ENCODE measurements at regions not wholly inside any gene's neighbourhood (a gene's known extent, or its start where the extent isn't known, plus 50 kb on each side); places are given as distances from the start of the nearest gene placed in this dataset.
"Not testable (repeated sequence)": the region's sequence is repeated elsewhere in the genome, so short reads cannot be mapped to it uniquely, and the experiment has no call there.

DNA sequence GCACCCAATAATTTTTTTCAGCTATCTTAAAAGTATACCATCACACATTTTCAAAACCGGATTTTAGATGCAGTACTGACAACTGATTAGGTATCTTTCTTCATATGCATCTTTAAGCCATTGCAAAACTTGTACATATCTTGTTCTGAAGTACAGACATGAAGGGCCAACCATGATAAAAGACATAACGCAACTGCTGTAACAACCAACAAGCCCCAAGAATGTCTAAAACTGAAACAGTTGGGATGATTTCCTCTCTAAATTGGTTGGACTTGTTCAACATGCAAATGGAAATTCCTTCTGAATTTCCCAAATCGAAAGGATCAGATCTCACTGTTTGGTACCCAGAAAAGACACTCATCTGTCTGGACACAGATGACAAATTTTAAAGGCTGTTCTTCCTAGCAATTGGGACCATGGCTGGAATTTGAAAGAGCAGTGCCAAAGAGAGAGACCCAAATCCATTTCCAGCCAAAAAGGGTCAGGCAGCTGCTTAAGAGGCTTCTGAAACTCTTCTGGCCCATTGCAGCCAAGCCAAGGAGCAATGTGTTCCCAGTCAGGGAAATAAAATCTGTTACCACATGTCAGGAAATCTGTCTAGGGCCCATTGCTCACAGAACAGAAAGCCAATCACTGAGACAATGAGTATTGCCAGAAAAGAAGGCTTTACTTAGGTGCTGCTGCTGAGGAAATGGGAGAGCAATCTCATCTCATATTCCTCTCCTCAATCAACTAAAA lies 1122.4 kb upstream of the USP15 start:
- DNase-seq = no peak

DNA sequence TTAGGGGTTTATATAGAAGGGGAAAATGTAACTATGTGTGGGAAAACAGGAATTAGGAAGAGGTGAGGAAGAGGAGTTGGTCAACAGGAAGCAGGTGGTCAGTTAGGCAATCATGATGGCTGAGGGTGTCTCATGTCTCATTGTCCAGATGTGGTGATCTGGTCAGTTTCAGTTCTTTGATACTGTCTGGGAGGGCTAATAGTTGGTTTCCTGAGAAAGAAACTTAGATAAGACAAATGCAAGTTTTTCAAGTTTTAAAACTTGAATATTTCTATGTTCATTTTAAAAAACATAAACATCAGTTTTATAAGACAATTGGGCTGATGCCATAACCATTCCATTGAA lies 1121.8 kb upstream of the USP15 start:
- DNase-seq = no peak

GRCh38 chr12:61161961-61162360 lies 1098.2 kb upstream of the USP15 start:
- no peak for DNase-seq

DNA sequence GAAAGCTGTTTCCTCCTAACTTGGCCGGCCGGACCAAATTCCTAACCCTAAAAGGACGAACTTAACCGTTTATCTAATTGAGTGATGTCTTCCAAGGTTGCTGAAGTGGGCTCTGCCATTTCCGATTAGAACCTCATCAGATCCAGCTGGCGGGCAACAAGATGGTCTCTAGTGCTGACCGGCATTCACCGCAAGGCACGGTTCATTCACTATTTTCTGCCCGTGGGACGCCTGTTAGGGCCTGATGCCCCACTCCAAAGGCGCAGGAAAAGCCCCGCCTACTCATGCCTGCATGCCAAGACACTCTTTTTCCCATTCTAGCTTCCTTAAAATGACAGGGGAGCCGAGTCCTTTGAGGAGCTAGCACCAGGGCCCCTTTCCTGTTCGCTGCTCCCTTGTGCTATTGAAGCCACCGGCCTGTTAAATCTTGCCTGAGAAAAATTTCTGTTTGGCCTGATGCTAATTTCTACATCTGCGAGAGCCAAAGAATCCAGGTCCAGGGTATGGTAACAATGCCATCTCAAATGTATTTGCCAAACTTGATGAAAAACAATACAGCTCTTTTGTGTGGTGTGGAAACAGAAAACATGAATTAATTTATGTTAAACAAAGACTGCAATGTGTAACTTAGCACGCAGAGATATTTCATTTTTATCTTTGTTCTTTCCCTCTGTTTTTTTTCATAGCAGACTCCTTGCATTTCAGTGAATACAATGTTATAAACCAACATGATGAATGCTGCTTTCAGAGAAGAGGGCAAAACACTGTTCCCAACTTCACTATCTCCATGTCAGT lies 1071.2 kb upstream of the USP15 start:
- DNase-seq = no peak

DNA sequence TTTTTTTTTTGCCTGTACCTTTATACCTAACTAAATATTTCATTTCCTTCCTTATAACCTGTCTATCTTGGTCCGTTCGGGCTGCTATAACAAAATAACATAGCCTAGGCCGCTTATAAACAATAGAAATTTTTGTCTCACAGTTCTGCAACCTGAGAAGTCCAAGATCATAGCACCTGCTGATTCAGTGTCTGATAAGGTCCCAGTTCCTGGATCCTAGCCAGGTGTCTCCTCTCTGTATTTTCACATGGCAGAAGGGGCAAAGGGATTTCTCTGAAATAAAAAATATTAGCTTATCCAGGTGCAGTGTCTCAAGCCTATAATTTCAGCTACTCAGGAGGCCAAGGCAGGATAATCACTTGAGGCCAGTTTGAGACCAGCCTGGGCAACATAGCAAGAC lies 1046.6 kb upstream of the USP15 start:
- no peak for DNase-seq

GRCh38 chr12:61220337-61220736 lies 1039.9 kb upstream of the USP15 start:
- no peak for DNase-seq

GRCh38 chr12:61232040-61232439 lies 1028.2 kb upstream of the USP15 start:
- no peak for DNase-seq

- no peak for DNase-seq
Observed at GRCh38 chr12:61250303-61250702, 1009.9 kb upstream of the USP15 start.

- DNase-seq = no peak
Observed at GRCh38 chr12:61251076-61251475, 1009.1 kb upstream of the USP15 start.

DNA sequence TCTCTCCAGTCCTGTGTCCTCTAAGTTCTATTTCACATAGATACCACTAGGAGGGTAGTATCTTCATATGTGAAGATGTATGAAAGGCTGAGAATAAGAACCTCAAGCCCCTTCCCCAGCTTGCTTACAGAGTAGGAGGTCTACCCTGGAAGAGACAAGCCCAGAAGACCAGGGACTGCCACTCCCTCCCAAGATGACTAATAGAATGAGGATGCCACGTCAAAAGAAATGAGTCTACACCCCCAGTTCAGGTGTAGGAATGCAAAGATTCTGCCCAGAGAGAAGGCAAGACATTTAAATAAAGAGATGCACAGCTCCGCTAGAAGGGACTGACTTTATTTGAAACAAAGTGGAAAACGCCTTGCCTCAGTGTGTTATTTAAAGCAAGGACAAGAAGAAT lies 1006.0 kb upstream of the USP15 start:
- no peak for DNase-seq

DNA sequence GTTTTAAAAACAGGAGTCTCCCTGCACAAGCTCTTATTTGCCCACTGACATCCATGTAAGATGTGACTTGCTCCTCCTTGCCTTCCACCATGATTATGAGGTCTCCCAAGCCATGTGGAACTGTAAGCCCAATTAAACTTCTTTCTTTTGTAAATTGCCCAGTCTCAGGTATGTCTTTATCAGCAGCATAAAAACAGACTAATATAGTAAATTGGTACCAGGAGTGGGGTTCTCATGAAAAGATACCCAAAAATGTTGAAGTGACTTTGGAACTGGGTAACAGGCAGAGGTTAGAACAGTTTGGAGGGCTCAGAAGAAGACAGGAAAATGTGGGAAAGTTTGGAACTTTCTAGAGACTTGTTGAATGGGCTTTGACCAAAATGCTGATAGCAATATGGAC lies 995.9 kb upstream of the USP15 start:
- DNase-seq = not testable (repeated sequence)

DNA sequence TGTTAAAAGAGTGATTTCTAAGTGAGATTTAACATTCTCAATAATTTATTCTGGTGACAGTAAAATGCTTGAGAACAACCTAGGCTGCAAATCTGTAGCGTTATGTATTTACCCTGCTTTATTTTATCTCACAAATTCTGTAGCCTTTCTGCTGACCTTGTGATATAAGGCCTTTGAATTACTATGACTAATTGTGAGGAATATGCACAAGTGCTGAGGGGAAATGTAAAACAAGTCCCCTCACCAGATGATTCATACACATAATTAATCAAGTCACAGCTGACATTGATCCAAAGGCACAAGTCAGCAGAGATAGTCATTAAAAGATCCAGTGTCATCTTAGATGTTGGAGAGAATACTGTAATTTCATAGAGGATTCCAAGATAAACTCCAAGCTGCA lies 992.7 kb upstream of the USP15 start:
- DNase-seq = no peak

- no peak for DNase-seq
Observed at GRCh38 chr12:61272441-61272840, 987.8 kb upstream of the USP15 start.

DNA sequence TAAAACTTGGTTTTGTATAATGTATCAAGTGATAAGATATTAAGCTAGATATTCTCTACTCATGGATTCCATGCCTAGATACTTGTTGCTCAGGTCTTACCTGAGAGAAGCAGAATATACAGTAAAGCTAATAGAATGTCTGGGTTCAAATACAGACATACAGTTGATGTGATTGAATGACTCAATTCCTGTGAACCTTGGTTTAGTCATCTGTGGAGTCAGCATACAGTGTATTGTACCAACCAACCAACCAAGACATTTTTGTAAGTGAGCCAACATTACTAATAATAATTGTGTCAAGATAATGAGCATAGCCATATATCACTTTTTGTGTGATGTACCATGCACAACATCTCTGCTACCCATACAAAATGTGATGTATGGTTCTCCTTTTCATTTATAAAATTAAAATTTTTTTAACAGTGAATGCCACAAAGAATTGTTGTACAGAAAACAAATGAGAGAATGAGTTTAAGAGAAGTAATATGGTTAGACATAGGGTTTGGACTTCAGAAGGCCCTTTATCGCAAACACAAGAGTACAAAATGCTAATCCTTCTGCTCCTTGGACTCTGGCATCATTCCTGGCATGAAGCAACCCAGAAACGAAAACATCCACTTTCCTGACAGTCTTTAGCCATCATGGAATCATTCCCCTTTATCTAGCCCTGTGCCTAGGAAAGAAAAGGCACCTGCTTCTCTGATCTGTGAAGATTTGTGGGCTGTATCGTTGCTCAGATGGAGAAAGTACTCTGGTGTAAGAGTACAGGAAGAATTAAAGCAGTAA lies 977.2 kb upstream of the USP15 start:
- no peak for DNase-seq

- no peak for DNase-seq
Observed at GRCh38 chr12:61290473-61290872, 969.7 kb upstream of the USP15 start.

DNA sequence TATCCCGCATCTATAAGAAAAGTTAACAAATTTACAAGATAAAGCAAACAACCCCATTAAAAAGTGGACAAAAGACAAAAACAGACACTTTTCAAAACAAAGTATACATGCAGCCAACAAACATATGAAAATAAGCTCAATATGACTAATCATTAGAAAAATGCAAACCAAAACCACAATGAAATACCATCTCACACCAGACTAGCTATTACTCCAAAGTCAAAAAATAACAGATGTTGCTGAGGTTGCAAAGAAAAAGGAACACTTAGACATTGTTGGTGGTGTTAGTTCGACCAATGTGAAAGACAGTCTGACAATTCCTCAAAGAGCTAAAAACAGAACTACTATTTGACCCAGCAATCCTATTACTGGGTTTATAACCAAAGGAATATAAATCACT lies 968.6 kb upstream of the USP15 start:
- no peak for DNase-seq

DNA sequence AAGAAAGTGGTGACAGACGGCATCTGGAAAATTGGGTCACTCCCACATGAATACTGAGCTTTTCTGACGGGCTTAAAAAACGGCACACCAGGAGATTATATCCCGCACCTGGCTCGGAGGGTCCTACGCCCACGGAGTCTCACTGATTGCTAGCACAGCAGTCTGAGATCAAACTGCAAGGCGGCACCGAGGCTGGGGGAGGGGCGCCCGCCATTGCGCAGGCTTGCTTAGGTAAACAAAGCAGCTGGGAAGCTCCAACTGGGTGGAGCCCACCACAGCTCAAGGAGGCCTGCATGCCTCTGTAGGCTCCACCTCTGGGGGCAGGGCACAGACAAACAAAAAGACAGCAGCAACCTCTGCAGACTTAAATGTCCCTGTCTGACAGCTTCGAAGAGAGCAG lies 966.2 kb upstream of the USP15 start:
- not testable (repeated sequence) for DNase-seq

DNA sequence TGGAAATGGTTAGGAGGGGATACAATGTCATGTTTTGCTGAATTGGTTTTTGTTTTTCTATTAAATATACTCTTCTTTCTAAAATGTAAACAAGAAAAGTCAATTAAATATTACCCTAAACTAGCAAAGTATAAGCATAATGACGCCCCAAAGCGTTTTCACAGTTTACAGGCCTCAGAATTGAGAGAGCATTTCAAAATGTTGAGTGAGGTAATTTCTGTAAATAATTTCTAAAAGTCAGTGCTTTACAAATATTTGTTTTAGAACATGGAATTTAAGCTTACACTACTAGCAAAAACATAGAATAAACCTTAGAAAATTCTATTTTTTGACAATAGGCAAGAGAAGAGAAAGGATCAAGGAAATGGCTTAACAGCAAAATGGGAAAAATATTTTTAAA lies 958.4 kb upstream of the USP15 start:
- no peak for DNase-seq

GRCh38 chr12:61302282-61302681 lies 957.9 kb upstream of the USP15 start:
- DNase-seq = no peak

GRCh38 chr12:61308220-61308619 lies 952.0 kb upstream of the USP15 start:
- DNase-seq = no peak

- DNase-seq = no peak
Observed at GRCh38 chr12:61311413-61311812, 948.8 kb upstream of the USP15 start.

- DNase-seq = no peak
Observed at GRCh38 chr12:61348871-61349270, 911.3 kb upstream of the USP15 start.

DNA sequence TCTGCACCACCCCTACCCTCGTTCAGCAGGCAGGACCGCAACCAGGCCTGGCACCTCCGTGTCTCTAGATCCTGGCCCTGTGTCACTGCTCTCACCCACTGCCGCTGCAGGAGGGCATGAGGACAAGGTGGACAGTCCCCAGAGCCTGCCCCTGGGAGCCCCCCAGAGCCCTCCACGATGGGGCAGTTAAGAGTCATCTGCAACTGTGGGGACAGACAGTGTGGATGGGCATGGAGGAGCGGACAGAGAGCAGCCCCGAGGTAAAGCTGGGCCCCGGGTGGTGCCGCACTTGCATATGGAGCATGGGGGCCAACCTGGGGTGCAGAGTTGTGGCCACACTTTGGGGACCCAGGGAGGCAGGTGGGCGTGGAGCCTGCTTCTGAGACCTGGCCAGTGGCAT lies 905.1 kb upstream of the USP15 start:
- no peak for DNase-seq

- no peak for DNase-seq
Observed at GRCh38 chr12:61356485-61356884, 903.7 kb upstream of the USP15 start.
